ENCODE measurements at regions not wholly inside any gene's neighbourhood (a gene's known extent, or its start where the extent isn't known, plus 50 kb on each side); places are given as distances from the start of the nearest gene placed in this dataset.

GRCh38 chr3:118057086-118057485 lies 977.6 kb downstream of the IGSF11 start:
- TF ChIP-seq TBP (IDR thresholded peaks at IDR 0.05; ENCODE audit: low read depth, low read length) (no peak), CTCF (IDR thresholded peaks at IDR 0.05; ENCODE audit: control extremely low read depth in 1 of 3, insufficient read depth in 1 of 3, low read depth in 1 of 3, low read length in 3 of 3) (no peak), CHD2 (IDR thresholded peaks at IDR 0.05; ENCODE audit: low read length) (no peak), POLR2A (IDR thresholded peaks at IDR 0.05; ENCODE audit: control extremely low read depth in 1 of 2, low read depth in 2 of 2, low read length in 2 of 2) (no peak), SUZ12 (IDR thresholded peaks at IDR 0.05; ENCODE audit: low read length) (no peak), EP300 (IDR thresholded peaks at IDR 0.05; ENCODE audit: borderline replicate concordance in 1 of 2, low read depth in 2 of 2, low read length in 2 of 2) (no peak), EZH2 (IDR thresholded peaks at IDR 0.05; ENCODE audit: low read depth, low read length, severe bottlenecking) (no peak), KDM4A (IDR thresholded peaks at IDR 0.05; ENCODE audit: low read depth, low read length, severe bottlenecking) (no peak), JUND (IDR thresholded peaks at IDR 0.05; ENCODE audit: low read length) (no peak), JUN (IDR thresholded peaks at IDR 0.05; ENCODE audit: low read depth, low read length) (no peak), KDM1A (IDR thresholded peaks at IDR 0.05; ENCODE audit: borderline replicate concordance, low read length) (no peak)
